ENCODE measurements at regions not wholly inside any gene's neighbourhood (a gene's known extent, or its start where the extent isn't known, plus 50 kb on each side); places are given as distances from the start of the nearest gene placed in this dataset.

- DNase-seq (ENCODE audit: low read depth in 2 of 2) = no peak
Observed at GRCh38 chr2:12168791-12169388, 422.5 kb downstream of the LPIN1 start.

GRCh38 chr2:12169721-12170120, 423.3 kb downstream of the LPIN1 start:
- no peak for DNase-seq (ENCODE audit: low read depth in 2 of 2)

GRCh38 chr2:12170121-12170520, 423.7 kb downstream of the LPIN1 start:
- DNase-seq (ENCODE audit: low read depth in 2 of 2) = no peak

GRCh38 chr2:12173271-12173942, 427.0 kb downstream of the LPIN1 start:
- no peak for DNase-seq (ENCODE audit: low read depth in 2 of 2)

- DNase-seq (ENCODE audit: low read depth in 2 of 2) = no peak
Observed at GRCh38 chr2:12173943-12174340, 427.5 kb downstream of the LPIN1 start.

GRCh38 chr2:12175323-12175722, 428.9 kb downstream of the LPIN1 start:
- no peak for DNase-seq (ENCODE audit: low read depth in 2 of 2)

- no peak for DNase-seq (ENCODE audit: low read depth in 2 of 2)
Observed at GRCh38 chr2:12176623-12177454, 430.4 kb downstream of the LPIN1 start.

GRCh38 chr2:12177455-12178288, 431.2 kb downstream of the LPIN1 start:
- DNase-seq (ENCODE audit: low read depth in 2 of 2) = no peak

GRCh38 chr2:12178289-12179080, 432.1 kb downstream of the LPIN1 start:
- no peak for DNase-seq (ENCODE audit: low read depth in 2 of 2)

- no peak for DNase-seq (ENCODE audit: low read depth in 2 of 2)
Observed at GRCh38 chr2:12180031-12180430, 433.6 kb downstream of the LPIN1 start.

GRCh38 chr2:12183032-12183645, 436.7 kb downstream of the LPIN1 start:
- DNase-seq (ENCODE audit: low read depth in 2 of 2) = no peak

GRCh38 chr2:12192762-12193161, 446.3 kb downstream of the LPIN1 start:
- DNase-seq (ENCODE audit: low read depth in 2 of 2) = no peak

- no peak for DNase-seq (ENCODE audit: low read depth in 2 of 2)
Observed at GRCh38 chr2:12194968-12195367, 448.5 kb downstream of the LPIN1 start.

GRCh38 chr2:12196495-12196894, 450.1 kb downstream of the LPIN1 start:
- no peak for DNase-seq (ENCODE audit: low read depth in 2 of 2)

GRCh38 chr2:12197133-12197532, 450.7 kb downstream of the LPIN1 start:
- DNase-seq (ENCODE audit: low read depth in 2 of 2) = no peak

GRCh38 chr2:12199491-12200211, 453.2 kb downstream of the LPIN1 start:
- no peak for DNase-seq (ENCODE audit: low read depth in 2 of 2)

- no peak for DNase-seq (ENCODE audit: low read depth in 2 of 2)
Observed at GRCh38 chr2:12201369-12201768, 454.9 kb downstream of the LPIN1 start.

GRCh38 chr2:12202313-12203075, 456.1 kb downstream of the LPIN1 start:
- DNase-seq (ENCODE audit: low read depth in 2 of 2) = no peak

GRCh38 chr2:12203528-12203927, 457.1 kb downstream of the LPIN1 start:
- DNase-seq (ENCODE audit: low read depth in 2 of 2) = no peak
